Panc1 (cell line): ENCODE measurements at regions not wholly inside any gene's neighbourhood (a gene's known extent, or its start where the extent isn't known, plus 50 kb on each side); places are given as distances from the start of the nearest gene placed in this dataset.
"Not testable (repeated sequence)": the region's sequence is repeated elsewhere in the genome, so short reads cannot be mapped to it uniquely, and the experiment has no call there.

Experiments
- ATAC-seq: fragments of 200-7000 bp; cut with Tn5 transposase; 2 replicates; pipeline ENCODE4 v1.9.1; 2020; ENCODE audit warnings: mild to moderate bottlenecking, moderate library complexity
- BruUV-seq: library from RNA; stranded (reverse); fragments of 400-500 nt; replicated peaks from 2 replicates; lab custom pipeline; 2021; lab: Mats Ljungman, UMichigan
- CTCF ChIA-PET: fragments of 300-600 bp; sonication (Branson Sonifier 250); formaldehyde crosslinking; loops from one replicate; lab custom pipeline; 2022; ENCODE audit warnings: antibody characterized with exemption; lab: Charles Lee
- POLR2A ChIA-PET: fragments of 300-600 bp; sonication (Branson Sonifier 250); formaldehyde crosslinking; loops from one replicate; lab custom pipeline; 2022; ENCODE audit warnings: antibody characterized with exemption; lab: Charles Lee
- DNase-seq: peaks from one replicate; pipeline ENCODE4 v3.0.0-alpha.2; 2010; ENCODE audit warnings: low read depth, low spot score
- H3K27ac ChIP-seq: 2 replicates; pipeline ENCODE4 v1.5.1; 2011; ENCODE audit warnings: mild to moderate bottlenecking, low read length, inconsistent platforms
- H3K27me3 ChIP-seq: fragments of 200-500 bp; sonication (Bioruptor generic); 2 replicates; pipeline ENCODE4 v1.6.0; 2014; ENCODE audit warnings: low read length, inconsistent platforms; ENCODE audit not compliant: control insufficient read depth, insufficient read depth
- H3K36me3 ChIP-seq: fragments of 200-500 bp; sonication (Bioruptor generic); 2 replicates; pipeline ENCODE4 v1.5.1; 2014; ENCODE audit warnings: inconsistent platforms, mild to moderate bottlenecking, low read length, moderate library complexity; ENCODE audit not compliant: control insufficient read depth, insufficient read depth
- H3K4me1 ChIP-seq: 2 replicates; pipeline ENCODE4 v1.5.1; 2011; ENCODE audit warnings: inconsistent platforms, mild to moderate bottlenecking, low read length, moderate library complexity; ENCODE audit not compliant: control insufficient read depth, insufficient read depth
- H3K4me3 ChIP-seq, 2 experiments: 2 replicates each; pipeline ENCODE4 v1.5.1; 2011 to 2012; ENCODE audit warnings: low read depth in 2 of 2, low read length in 2 of 2, mild to moderate bottlenecking in 2 of 2, inconsistent platforms in 1 of 2, moderate library complexity in 1 of 2
- H3K9me3 ChIP-seq: fragments of 200-500 bp; sonication (Bioruptor generic); 2 replicates; pipeline ENCODE4 v1.5.1; 2014; ENCODE audit warnings: low read depth, mild to moderate bottlenecking, inconsistent platforms, low read length, moderate library complexity; ENCODE audit not compliant: control insufficient read depth, insufficient read depth
- CTCF ChIP-seq: fragments of 450-650 bp; IDR thresholded peaks from 2 replicates; pipeline ENCODE4 v1.5.1; 2017; ENCODE audit warnings: mild to moderate bottlenecking
- POLR2AphosphoS5 ChIP-seq: IDR thresholded peaks from 2 replicates; pipeline ENCODE4 v1.6.1; 2012; ENCODE audit warnings: mild to moderate bottlenecking, low read depth, low read length, moderate library complexity
- REST ChIP-seq, 2 experiments: IDR thresholded peaks; 2 replicates each; pipeline ENCODE4 v1.6.1; 2011 to 2012; ENCODE audit warnings: low read depth in 2 of 2, control low read depth in 1 of 2, low read length in 1 of 2, mild to moderate bottlenecking in 1 of 2, moderate library complexity in 1 of 2; ENCODE audit not compliant: insufficient read depth in 1 of 2
- SIN3A ChIP-seq: IDR thresholded peaks from 2 replicates; pipeline ENCODE4 v1.6.1; 2012; ENCODE audit warnings: low read depth, mild to moderate bottlenecking, low read length, moderate library complexity, borderline replicate concordance; ENCODE audit not compliant: insufficient read depth
- TCF7L2 ChIP-seq: IDR thresholded peaks from 2 replicates; pipeline ENCODE4 v1.6.1; 2011; ENCODE audit warnings: mild to moderate bottlenecking, low read depth, low read length, inconsistent platforms
- in situ Hi-C: cut with HindIII; loops from 2 replicates; pipeline ENCODE4 v1.10.0; 2016; ENCODE audit warnings: low sequenced_read_pairs, low pct_unique_long_range_greater_than_20kb
- intact Hi-C: fragments of 100-400 bp; cut with micrococcal nuclease; formaldehyde crosslinking; loops from one replicate; pipeline ENCODE4 v1.10.0; 2022; ENCODE audit not compliant: unreplicated experiment

- Histone ChIP-seq H3K4me3 (no peak overlapping the region), H3K27ac (no peak overlapping the region), H3K36me3 (no peaks in the 10 kb centered on the region), H3K27me3 (no peaks in the 10 kb centered on the region), H3K4me1 (no peaks in the 10 kb centered on the region), H3K9me3 (no peaks in the 10 kb centered on the region)
- no TSS peak for BruUV-seq
- ATAC-seq (no peak), DNase-seq (no peak)
- POLR2A ChIA-PET: no interaction called here
- in situ Hi-C loops (no loop called here), intact Hi-C loops (no loop called here)
- no peak for TF ChIP-seq SIN3A
- no peak for TF ChIP-seq CTCF
- TF ChIP-seq TCF7L2: no peak
- TF ChIP-seq REST (IDR thresholded peaks at IDR 0.05; ENCODE audit: insufficient read depth in 1 of 2, low read depth in 2 of 2, low read length in 1 of 2): no peak
- no peak for TF ChIP-seq POLR2AphosphoS5
- CTCF ChIA-PET: no interaction called here
These were observed 170.2 kb upstream of the PLN start for GRCh38 chr6:118377711-118378414.

GRCh38 chr6:118380620-118381019 is 167.5 kb upstream of the PLN start:
- H3K27me3 ChIP-seq, POLR2A ChIA-PET, H3K4me1 ChIP-seq, intact Hi-C loops, ATAC-seq, H3K4me3 ChIP-seq, H3K9me3 ChIP-seq, DNase-seq, BruUV-seq, H3K27ac ChIP-seq, H3K36me3 ChIP-seq, CTCF ChIA-PET, in situ Hi-C loops: not testable (repeated sequence)

- Histone ChIP-seq H3K9me3 (no peaks in the 10 kb centered on the region), H3K4me3 (no peak overlapping the region), H3K27me3 (no peaks in the 10 kb centered on the region), H3K36me3 (no peaks in the 10 kb centered on the region), H3K4me1 (no peaks in the 10 kb centered on the region), H3K27ac (no peak overlapping the region)
- POLR2A ChIA-PET: interaction anchor here (0.6 kb wide), 1 partner anchor 13 kb away, joined by 3 read pairs; no protein-coding TSS in a partner anchor
- intact Hi-C loops (no loop called here), in situ Hi-C loops (no loop called here)
- TF ChIP-seq POLR2AphosphoS5 (no peak), CTCF (no peak), TCF7L2 (no peak), REST (IDR thresholded peaks at IDR 0.05; ENCODE audit: insufficient read depth in 1 of 2, low read depth in 2 of 2, low read length in 1 of 2) (no peak), SIN3A (no peak)
- CTCF ChIA-PET: no interaction called here
- DNase-seq (no peak), ATAC-seq (no peak)
- no TSS peak for BruUV-seq
These were observed 166.0 kb upstream of the PLN start for GRCh38 chr6:118382126-118382525.
